Large intestine (tissue), 3 donors: ENCODE measurements at regions not wholly inside any gene's neighbourhood (a gene's known extent, or its start where the extent isn't known, plus 50 kb on each side); places are given as distances from the start of the nearest gene placed in this dataset.
"Not testable (repeated sequence)": the region's sequence is repeated elsewhere in the genome, so short reads cannot be mapped to it uniquely, and the experiment has no call there.

Experiments used
- DNase-seq, 2 donors: peaks; one replicate each; pipeline versions ENCODE4 v3.0.0 to v3.0.0-alpha.2; 2013
- H3K27ac ChIP-seq: one replicate; pipeline ENCODE4 v1.5.1; 2013; ENCODE audit warnings: low read length
- H3K27me3 ChIP-seq: 2 replicates; pipeline ENCODE4 v1.6.1; 2013; ENCODE audit warnings: low read length; ENCODE audit not compliant: control insufficient read depth, insufficient read depth
- H3K36me3 ChIP-seq: 2 replicates; pipeline ENCODE4 v1.6.1; 2013; ENCODE audit warnings: low read length; ENCODE audit not compliant: control insufficient read depth, insufficient read depth
- H3K4me1 ChIP-seq: one replicate; pipeline ENCODE4 v1.6.1; 2013; ENCODE audit warnings: low read length; ENCODE audit not compliant: control insufficient read depth, insufficient read depth
- H3K4me3 ChIP-seq: one replicate; pipeline ENCODE4 v1.5.1; 2013; ENCODE audit warnings: low read length
- H3K9me3 ChIP-seq: one replicate; pipeline ENCODE4 v1.6.1; 2013; ENCODE audit warnings: mild to moderate bottlenecking, low read depth, low read length, moderate library complexity; ENCODE audit not compliant: control insufficient read depth
- WGBS: methylation state at CpG from one replicate; pipeline ENCODE4 v1.1.5; 2013; ENCODE audit warnings: low lambda C conversion rate; ENCODE audit not compliant: insufficient coverage; 5-methylcytosine and 5-hydroxymethylcytosine counted together

GRCh38 chr4:154164931-154165839, 326.4 kb downstream of the DCHS2 start:
- H3K4me1 ChIP-seq = no peaks in the 10 kb centered on the region
- no peaks in the 10 kb centered on the region for H3K36me3 ChIP-seq
- no peaks in the 10 kb centered on the region for H3K9me3 ChIP-seq
- DNase-seq = no peak
- no peak overlapping the region for H3K27ac ChIP-seq
- H3K27me3 ChIP-seq = no peaks in the 10 kb centered on the region
- no peak overlapping the region for H3K4me3 ChIP-seq
- WGBS = no CpG with 5 or more reads among the region's 1 CpG

GRCh38 chr4:154160519-154161301, 330.9 kb downstream of the DCHS2 start:
- no peaks in the 10 kb centered on the region for H3K4me1 ChIP-seq
- H3K4me3 ChIP-seq = no peak overlapping the region
- DNase-seq = no peak
- no peaks in the 10 kb centered on the region for H3K9me3 ChIP-seq
- no peak overlapping the region for H3K27ac ChIP-seq
- no peaks in the 10 kb centered on the region for H3K36me3 ChIP-seq
- no peaks in the 10 kb centered on the region for H3K27me3 ChIP-seq
- no CpG with 5 or more reads among the region's 5 CpGs for WGBS

- no peaks in the 10 kb centered on the region for H3K36me3 ChIP-seq
- DNase-seq = no peak
- no peaks in the 10 kb centered on the region for H3K27me3 ChIP-seq
- H3K9me3 ChIP-seq = no peaks in the 10 kb centered on the region
- H3K4me1 ChIP-seq = no peaks in the 10 kb centered on the region
- 80% methylated on average over 1 of the region's 6 CpGs for WGBS
- H3K4me3 ChIP-seq = no peak overlapping the region
- H3K27ac ChIP-seq = no peak overlapping the region
Measured at GRCh38 chr4:154158361-154159155, 333.0 kb downstream of the DCHS2 start.

GRCh38 chr4:154152546-154152945, 339.1 kb downstream of the DCHS2 start:
- WGBS = 98% methylated on average over 5 of the region's 13 CpGs
- no peaks in the 10 kb centered on the region for H3K9me3 ChIP-seq
- no peak overlapping the region for H3K4me3 ChIP-seq
- no peak overlapping the region for H3K27ac ChIP-seq
- H3K36me3 ChIP-seq = no peaks in the 10 kb centered on the region
- H3K27me3 ChIP-seq = no peaks in the 10 kb centered on the region
- H3K4me1 ChIP-seq = no peaks in the 10 kb centered on the region
- DNase-seq = no peak

- not testable (repeated sequence) for DNase-seq, H3K36me3 ChIP-seq, H3K27me3 ChIP-seq, H3K4me1 ChIP-seq, H3K27ac ChIP-seq, H3K4me3 ChIP-seq, H3K9me3 ChIP-seq
- WGBS = 100% methylated on average over 3 of the region's 5 CpGs
Measured at GRCh38 chr4:154149236-154149635, 342.4 kb downstream of the DCHS2 start.

GRCh38 chr4:154143720-154144119, 347.9 kb downstream of the DCHS2 start:
- Histone ChIP-seq H3K9me3 (no peaks in the 10 kb centered on the region), H3K36me3 (no peaks in the 10 kb centered on the region), H3K4me1 (no peaks in the 10 kb centered on the region), H3K27me3 (no peaks in the 10 kb centered on the region), H3K4me3 (no peak overlapping the region), H3K27ac (no peak overlapping the region)
- no peak for DNase-seq
- no CpG with 5 or more reads among the region's 6 CpGs for WGBS

GRCh38 chr4:154142664-154143063, 348.9 kb downstream of the DCHS2 start:
- Histone ChIP-seq H3K27me3 (no peaks in the 10 kb centered on the region), H3K27ac (no peak overlapping the region), H3K36me3 (no peaks in the 10 kb centered on the region), H3K4me3 (no peak overlapping the region), H3K9me3 (no peaks in the 10 kb centered on the region), H3K4me1 (no peaks in the 10 kb centered on the region)
- no peak for DNase-seq
- 100% methylated on average over 1 of the region's 2 CpGs for WGBS

GRCh38 chr4:154140869-154141268, 350.7 kb downstream of the DCHS2 start:
- no peaks in the 10 kb centered on the region for H3K4me1 ChIP-seq
- H3K4me3 ChIP-seq = no peak overlapping the region
- 67% methylated on average over 1 of the region's 3 CpGs for WGBS

GRCh38 chr4:154137320-154137905, 348.5 kb upstream of the SFRP2 start:
- no peak overlapping the region for H3K4me3 ChIP-seq

More at GRCh38 chr4:154140869-154141268, 350.7 kb downstream of the DCHS2 start:
- Histone ChIP-seq H3K27ac (no peak overlapping the region), H3K27me3 (no peaks in the 10 kb centered on the region), H3K9me3 (no peaks in the 10 kb centered on the region), H3K36me3 (no peaks in the 10 kb centered on the region)
- no peak for DNase-seq

GRCh38 chr4:154135576-154135975, 346.7 kb upstream of the SFRP2 start:
- Histone ChIP-seq H3K9me3 (no peaks in the 10 kb centered on the region), H3K36me3 (no peaks in the 10 kb centered on the region), H3K27me3 (no peaks in the 10 kb centered on the region), H3K27ac (no peak overlapping the region), H3K4me1 (no peaks in the 10 kb centered on the region), H3K4me3 (no peak overlapping the region)
- no peak for DNase-seq
- 86% methylated on average over 1 of the region's 18 CpGs for WGBS

More at GRCh38 chr4:154137320-154137905, 348.5 kb upstream of the SFRP2 start:
- no peak overlapping the region for H3K27ac ChIP-seq
- WGBS = no CpG with 5 or more reads among the region's 3 CpGs
- DNase-seq = no peak
- no peaks in the 10 kb centered on the region for H3K36me3 ChIP-seq
- no peaks in the 10 kb centered on the region for H3K9me3 ChIP-seq
- H3K4me1 ChIP-seq = no peaks in the 10 kb centered on the region
- H3K27me3 ChIP-seq = no peaks in the 10 kb centered on the region
